ENCODE measurements at regions not wholly inside any gene's neighbourhood (a gene's known extent, or its start where the extent isn't known, plus 50 kb on each side); places are given as distances from the start of the nearest gene placed in this dataset.

DNA sequence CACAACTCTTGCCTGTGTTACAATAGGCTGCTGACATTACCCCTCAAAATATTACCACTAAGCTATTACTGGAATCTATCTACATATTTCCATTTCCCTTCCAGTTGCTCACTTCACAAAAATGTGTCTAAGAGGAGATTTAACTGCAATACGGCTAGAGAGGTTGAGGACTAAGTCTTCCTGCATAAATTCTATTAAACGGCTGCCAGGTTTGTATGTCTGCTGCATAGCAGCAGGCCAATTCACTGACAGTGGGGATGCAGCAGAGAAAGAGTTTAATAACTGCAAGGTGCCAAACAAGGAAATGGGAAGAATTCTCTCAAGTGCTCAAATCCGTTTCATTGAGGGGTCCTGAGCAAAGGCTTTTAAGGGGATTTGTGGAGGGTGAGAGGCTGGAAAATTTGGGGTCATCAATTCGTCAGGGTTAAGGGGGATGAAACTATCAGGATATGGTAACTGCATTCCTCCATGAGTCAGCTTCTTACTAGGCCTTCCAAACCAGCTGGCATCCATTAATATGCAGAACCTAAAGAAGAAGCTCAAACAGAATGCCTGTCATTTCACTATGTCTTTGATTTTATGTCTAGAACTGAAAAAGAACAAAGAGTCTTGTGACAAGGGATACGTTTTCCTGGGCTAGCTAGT lies 675.6 kb downstream of the TBL1XR1 start:
- no peak overlapping the region for H3K27ac ChIP-seq (ENCODE audit: low read depth, low read length, poor library complexity, severe bottlenecking)
- ChIA-PET POLR2A (ENCODE audit: low non-redundant PET) (interaction anchor here (0.6 kb wide), 1 partner anchor 120 kb away, joined by 3 read pairs; no protein-coding TSS in a partner anchor), CTCF (no interaction called here)
- no peaks in the 10 kb centered on the region for H3K36me3 ChIP-seq (ENCODE audit: insufficient read depth, low read length, poor library complexity, severe bottlenecking)
- no TSS peak for BruUV-seq (replicated peaks)
- intact Hi-C loops (cut with micrococcal nuclease; ENCODE audit: unreplicated experiment), result no loop called here
- no peaks in the 10 kb centered on the region for H3K27me3 ChIP-seq (replicated peaks; ENCODE audit: insufficient read depth, low read depth, low read length, poor library complexity)
- H3K9me3 ChIP-seq (ENCODE audit: low read depth, low read length, poor library complexity, severe bottlenecking), result peaks cover 3% of the 10 kb centered on the region
- TF ChIP-seq, protein P1, sequence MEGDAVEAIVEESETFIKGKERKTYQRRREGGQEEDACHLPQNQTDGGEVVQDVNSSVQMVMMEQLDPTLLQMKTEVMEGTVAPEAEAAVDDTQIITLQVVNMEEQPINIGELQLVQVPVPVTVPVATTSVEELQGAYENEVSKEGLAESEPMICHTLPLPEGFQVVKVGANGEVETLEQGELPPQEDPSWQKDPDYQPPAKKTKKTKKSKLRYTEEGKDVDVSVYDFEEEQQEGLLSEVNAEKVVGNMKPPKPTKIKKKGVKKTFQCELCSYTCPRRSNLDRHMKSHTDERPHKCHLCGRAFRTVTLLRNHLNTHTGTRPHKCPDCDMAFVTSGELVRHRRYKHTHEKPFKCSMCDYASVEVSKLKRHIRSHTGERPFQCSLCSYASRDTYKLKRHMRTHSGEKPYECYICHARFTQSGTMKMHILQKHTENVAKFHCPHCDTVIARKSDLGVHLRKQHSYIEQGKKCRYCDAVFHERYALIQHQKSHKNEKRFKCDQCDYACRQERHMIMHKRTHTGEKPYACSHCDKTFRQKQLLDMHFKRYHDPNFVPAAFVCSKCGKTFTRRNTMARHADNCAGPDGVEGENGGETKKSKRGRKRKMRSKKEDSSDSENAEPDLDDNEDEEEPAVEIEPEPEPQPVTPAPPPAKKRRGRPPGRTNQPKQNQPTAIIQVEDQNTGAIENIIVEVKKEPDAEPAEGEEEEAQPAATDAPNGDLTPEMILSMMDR (conservative IDR thresholded peaks at IDR 0.05; ENCODE audit: low read depth, low read length), result no peak
- TF ChIP-seq EZH2 (IDR thresholded peaks at IDR 0.05; ENCODE audit: borderline replicate concordance, low read depth, low read length, poor library complexity, severe bottlenecking), result no peak
- peaks cover 4% of the 10 kb centered on the region for H3K4me1 ChIP-seq (ENCODE audit: insufficient read depth, low read length, poor library complexity, severe bottlenecking)
- no peak overlapping the region for H3K4me3 ChIP-seq (ENCODE audit: low read depth, low read length, poor library complexity, severe bottlenecking)
- DNase-seq (ENCODE audit: low spot score), result peak; percentile 74

GRCh38 chr3:176514297-176514696 lies 683.0 kb downstream of the TBL1XR1 start:
- ChIA-PET POLR2A (ENCODE audit: low non-redundant PET) (no interaction called here), CTCF (interaction anchor here (1.0 kb wide), 1 partner anchor 150 kb away, joined by 3 read pairs; no protein-coding TSS in a partner anchor)
- Histone ChIP-seq H3K9me3 (ENCODE audit: low read depth, low read length, poor library complexity, severe bottlenecking) (peaks cover 43% of the 10 kb centered on the region), H3K27ac (ENCODE audit: low read depth, low read length, poor library complexity, severe bottlenecking) (no peak overlapping the region), H3K36me3 (ENCODE audit: insufficient read depth, low read length, poor library complexity, severe bottlenecking) (no peaks in the 10 kb centered on the region), H3K27me3 (replicated peaks; ENCODE audit: insufficient read depth, low read depth, low read length, poor library complexity) (no peaks in the 10 kb centered on the region), H3K4me3 (ENCODE audit: low read depth, low read length, poor library complexity, severe bottlenecking) (no peak overlapping the region), H3K4me1 (ENCODE audit: insufficient read depth, low read length, poor library complexity, severe bottlenecking) (no peaks in the 10 kb centered on the region)
- no TSS peak for BruUV-seq (replicated peaks)
- intact Hi-C loops (cut with micrococcal nuclease; ENCODE audit: unreplicated experiment), result loop anchor here (2.0 to 5.0 kb wide), 2 partner anchors 148 to 425 kb away; no protein-coding TSS in a partner anchor
- TF ChIP-seq, protein P1 (conservative IDR thresholded peaks at IDR 0.05; ENCODE audit: low read depth, low read length), result peak; percentile 54
- TF ChIP-seq EZH2 (IDR thresholded peaks at IDR 0.05; ENCODE audit: borderline replicate concordance, low read depth, low read length, poor library complexity, severe bottlenecking), result no peak
- DNase-seq (ENCODE audit: low spot score), result peak; percentile 68

DNA sequence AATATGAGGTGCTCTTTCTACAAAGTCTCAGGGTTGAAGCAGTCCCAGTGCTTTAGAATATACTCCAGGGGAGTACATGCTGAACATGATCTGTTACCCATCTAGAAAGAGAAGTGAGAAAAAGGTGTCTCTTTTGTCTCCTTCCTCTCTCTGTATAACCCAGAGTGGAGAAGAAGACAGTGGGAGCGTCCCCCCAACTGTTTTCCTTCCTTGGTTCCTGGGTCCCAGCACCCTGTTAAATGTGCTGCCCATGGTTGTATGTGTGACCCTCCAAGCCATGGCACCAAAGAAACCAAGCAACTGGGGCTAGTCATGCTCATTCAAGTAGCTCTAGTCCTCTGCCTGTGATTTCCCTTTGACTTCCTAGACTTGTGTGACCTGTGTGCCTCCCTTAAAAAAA lies 683.7 kb downstream of the TBL1XR1 start:
- TF ChIP-seq, protein P1 (conservative IDR thresholded peaks at IDR 0.05; ENCODE audit: low read depth, low read length), result no peak
- TF ChIP-seq EZH2 (IDR thresholded peaks at IDR 0.05; ENCODE audit: borderline replicate concordance, low read depth, low read length, poor library complexity, severe bottlenecking), result no peak
- peaks cover 41% of the 10 kb centered on the region for H3K9me3 ChIP-seq (ENCODE audit: low read depth, low read length, poor library complexity, severe bottlenecking)
- no peak for DNase-seq (ENCODE audit: low spot score)
- intact Hi-C loops (cut with micrococcal nuclease; ENCODE audit: unreplicated experiment), result loop anchor here (2.0 to 5.0 kb wide), 2 partner anchors 149 to 425 kb away; no protein-coding TSS in a partner anchor
- POLR2A ChIA-PET (ENCODE audit: low non-redundant PET), result no interaction called here
- no peaks in the 10 kb centered on the region for H3K4me1 ChIP-seq (ENCODE audit: insufficient read depth, low read length, poor library complexity, severe bottlenecking)
- no peaks in the 10 kb centered on the region for H3K27me3 ChIP-seq (replicated peaks; ENCODE audit: insufficient read depth, low read depth, low read length, poor library complexity)
- no peak overlapping the region for H3K27ac ChIP-seq (ENCODE audit: low read depth, low read length, poor library complexity, severe bottlenecking)
- CTCF ChIA-PET, result no interaction called here
- H3K4me3 ChIP-seq (ENCODE audit: low read depth, low read length, poor library complexity, severe bottlenecking), result no peak overlapping the region
- H3K36me3 ChIP-seq (ENCODE audit: insufficient read depth, low read length, poor library complexity, severe bottlenecking), result no peaks in the 10 kb centered on the region
- BruUV-seq (replicated peaks), result no TSS peak
